ENCODE measurements at regions not wholly inside any gene's neighbourhood (a gene's known extent, or its start where the extent isn't known, plus 50 kb on each side); places are given as distances from the start of the nearest gene placed in this dataset.

DNA sequence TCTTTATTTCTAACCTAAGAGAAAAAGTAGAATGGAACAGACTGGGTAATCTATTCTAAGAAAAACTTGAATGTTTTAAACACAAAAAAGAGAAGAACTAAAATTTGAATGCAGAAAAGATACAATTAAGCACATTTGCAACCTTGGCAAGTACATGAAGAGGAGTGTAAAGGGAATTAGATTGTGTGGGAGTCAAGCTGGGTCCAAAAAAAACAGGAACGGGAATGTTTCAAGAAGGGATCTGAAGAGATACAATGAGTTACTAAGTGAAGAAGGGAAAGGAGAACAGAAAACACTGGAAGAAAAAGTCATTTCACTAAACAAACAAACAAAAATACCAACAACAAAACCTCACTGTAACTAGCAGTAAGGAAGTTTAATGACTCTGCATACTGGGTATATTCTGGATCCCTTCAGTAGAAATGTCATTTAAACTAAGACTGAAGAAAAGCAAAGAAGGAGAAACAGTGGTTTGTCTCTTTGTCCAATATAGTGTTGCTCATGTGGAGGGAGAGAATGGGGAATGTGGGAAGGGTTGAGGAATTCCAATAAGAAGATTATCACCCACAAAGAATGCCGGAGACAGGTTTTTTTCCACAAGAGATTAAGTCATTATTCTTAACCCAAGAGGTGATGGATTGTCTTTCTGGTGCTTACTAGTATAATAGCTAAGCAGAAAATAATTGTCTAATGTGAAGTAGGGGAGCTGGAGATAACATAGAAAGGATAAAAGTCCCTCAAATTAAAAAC, 50.4 kb upstream of the PTPN13 start:
- TF ChIP-seq ZNF746 (CRISPR knock-in tag; IDR thresholded peaks at IDR 0.05) (no peak), RCOR2 (CRISPR knock-in tag; IDR thresholded peaks at IDR 0.05) (no peak)
- TF ChIP-seq, protein P1, sequence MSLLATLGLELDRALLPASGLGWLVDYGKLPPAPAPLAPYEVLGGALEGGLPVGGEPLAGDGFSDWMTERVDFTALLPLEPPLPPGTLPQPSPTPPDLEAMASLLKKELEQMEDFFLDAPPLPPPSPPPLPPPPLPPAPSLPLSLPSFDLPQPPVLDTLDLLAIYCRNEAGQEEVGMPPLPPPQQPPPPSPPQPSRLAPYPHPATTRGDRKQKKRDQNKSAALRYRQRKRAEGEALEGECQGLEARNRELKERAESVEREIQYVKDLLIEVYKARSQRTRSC (CRISPR knock-in tag; IDR thresholded peaks at IDR 0.05; ENCODE audit: low read depth), result no peak
